GM12873 (cell line): ENCODE measurements at regions not wholly inside any gene's neighbourhood (a gene's known extent, or its start where the extent isn't known, plus 50 kb on each side); places are given as distances from the start of the nearest gene placed in this dataset.

Experiments
- CTCF ChIP-seq: IDR thresholded peaks from 2 replicates; pipeline ENCODE4 v1.5.1; 2012; ENCODE audit warnings: low read depth, mild to moderate bottlenecking, moderate library complexity, low read length, control low read depth; ENCODE audit not compliant: insufficient read depth; ENCODE audit errors: missing control alignments

GRCh38 chr13:80009760-80010159 is 331.2 kb downstream of the SPRY2 start:
- TF ChIP-seq CTCF = no peak

GRCh38 chr13:80006940-80007339 is 334.0 kb downstream of the SPRY2 start:
- TF ChIP-seq CTCF = no peak

GRCh38 chr13:80001510-80001842 is 339.4 kb downstream of the SPRY2 start:
- no peak for TF ChIP-seq CTCF

GRCh38 chr13:80000684-80001509 is 340.0 kb downstream of the SPRY2 start:
- TF ChIP-seq CTCF = no peak

- TF ChIP-seq CTCF = no peak
Measured at GRCh38 chr13:79999601-80000000, 341.3 kb downstream of the SPRY2 start.

- no peak for TF ChIP-seq CTCF
Measured at GRCh38 chr13:79998381-79998880, 342.5 kb downstream of the SPRY2 start.

GRCh38 chr13:79997244-79997643 is 343.7 kb downstream of the SPRY2 start:
- no peak for TF ChIP-seq CTCF
